ENCODE measurements at regions not wholly inside any gene's neighbourhood (a gene's known extent, or its start where the extent isn't known, plus 50 kb on each side); places are given as distances from the start of the nearest gene placed in this dataset.

DNA sequence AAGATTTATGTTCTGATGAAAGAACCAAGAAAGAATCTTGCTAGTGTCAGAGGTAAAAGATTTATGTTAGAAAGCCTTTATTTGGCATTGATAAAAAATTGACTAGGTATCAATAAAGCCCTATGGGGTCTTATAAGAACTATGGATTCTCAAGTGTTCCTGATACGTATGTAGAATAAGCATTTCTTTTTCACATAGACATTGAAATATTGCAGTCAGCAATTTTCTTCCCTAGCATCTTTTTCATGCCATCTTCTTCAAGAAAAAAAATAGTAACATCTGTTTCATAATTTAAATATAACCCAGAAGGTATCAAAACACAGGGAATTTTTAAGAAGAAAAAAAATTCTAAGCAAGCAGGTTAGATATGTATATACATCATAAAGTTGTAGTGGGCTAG lies 230.6 kb downstream of the CENPW start:
- Mint-ChIP-seq H3K36me3 (ENCODE audit: insufficient read depth, unreplicated experiment) (no peaks in the 10 kb centered on the region), H3K9me3 (ENCODE audit: unreplicated experiment) (no peaks in the 10 kb centered on the region), H3K4me1 (ENCODE audit: insufficient read depth, unreplicated experiment) (no peaks in the 10 kb centered on the region), H3K27ac (ENCODE audit: low read depth, unreplicated experiment) (no peak overlapping the region), H3K4me3 (ENCODE audit: unreplicated experiment) (no peak overlapping the region), H3K27me3 (ENCODE audit: insufficient read depth, unreplicated experiment) (peaks cover 53% of the 10 kb centered on the region)
- intact Hi-C loops (cut with micrococcal nuclease) = no loop called here
- TF ChIP-seq, protein P1, sequence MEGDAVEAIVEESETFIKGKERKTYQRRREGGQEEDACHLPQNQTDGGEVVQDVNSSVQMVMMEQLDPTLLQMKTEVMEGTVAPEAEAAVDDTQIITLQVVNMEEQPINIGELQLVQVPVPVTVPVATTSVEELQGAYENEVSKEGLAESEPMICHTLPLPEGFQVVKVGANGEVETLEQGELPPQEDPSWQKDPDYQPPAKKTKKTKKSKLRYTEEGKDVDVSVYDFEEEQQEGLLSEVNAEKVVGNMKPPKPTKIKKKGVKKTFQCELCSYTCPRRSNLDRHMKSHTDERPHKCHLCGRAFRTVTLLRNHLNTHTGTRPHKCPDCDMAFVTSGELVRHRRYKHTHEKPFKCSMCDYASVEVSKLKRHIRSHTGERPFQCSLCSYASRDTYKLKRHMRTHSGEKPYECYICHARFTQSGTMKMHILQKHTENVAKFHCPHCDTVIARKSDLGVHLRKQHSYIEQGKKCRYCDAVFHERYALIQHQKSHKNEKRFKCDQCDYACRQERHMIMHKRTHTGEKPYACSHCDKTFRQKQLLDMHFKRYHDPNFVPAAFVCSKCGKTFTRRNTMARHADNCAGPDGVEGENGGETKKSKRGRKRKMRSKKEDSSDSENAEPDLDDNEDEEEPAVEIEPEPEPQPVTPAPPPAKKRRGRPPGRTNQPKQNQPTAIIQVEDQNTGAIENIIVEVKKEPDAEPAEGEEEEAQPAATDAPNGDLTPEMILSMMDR (IDR thresholded peaks at IDR 0.05; ENCODE audit: unreplicated experiment) = no peak
- DNase-seq (ENCODE audit: unreplicated experiment) = no peak
- ChIA-PET CTCF (no interaction called here), POLR2A (no interaction called here)
- BruUV-seq (replicated peaks) = no TSS peak

DNA sequence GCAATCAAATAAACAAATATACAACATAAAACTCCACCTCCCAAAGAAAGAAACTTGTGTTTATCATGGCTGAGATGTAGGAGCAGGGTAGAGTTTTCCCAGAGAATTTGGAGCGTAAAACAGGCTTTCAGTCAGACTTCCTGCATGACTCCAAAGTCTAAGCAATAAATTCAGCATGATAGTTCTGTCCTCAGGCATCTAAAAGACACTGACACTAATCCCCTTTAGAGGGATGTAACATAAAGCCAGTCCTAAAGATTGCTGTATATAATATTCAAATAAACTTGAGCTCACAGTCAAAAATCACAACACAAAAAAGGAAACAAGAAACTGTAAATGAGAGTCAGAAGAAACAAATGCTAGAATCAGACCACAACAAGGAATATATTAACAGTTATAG lies 234.4 kb downstream of the CENPW start:
- intact Hi-C loops (cut with micrococcal nuclease) = no loop called here
- CTCF ChIA-PET = no interaction called here

DNA sequence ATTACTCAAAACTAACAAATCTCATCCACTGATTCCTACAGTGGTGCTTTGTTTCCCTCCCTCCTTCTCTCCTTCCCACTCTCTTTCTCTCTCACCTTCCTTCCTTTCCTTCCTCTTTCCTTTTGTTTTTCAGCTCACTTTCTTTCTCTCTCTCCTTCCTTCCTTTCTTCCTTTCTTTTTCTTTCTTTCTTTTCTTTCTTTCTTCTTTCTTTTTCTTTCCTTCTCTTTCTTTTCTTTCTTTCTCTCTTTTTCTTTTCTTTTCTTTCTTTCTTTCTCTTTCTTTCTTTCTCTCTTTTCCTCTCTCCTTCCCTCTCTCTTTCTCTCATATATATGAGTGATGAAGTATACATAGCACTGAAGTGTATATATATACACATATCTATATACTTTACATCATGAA lies 241.4 kb downstream of the CENPW start:
- Mint-ChIP-seq H3K9me3 (ENCODE audit: unreplicated experiment) (no peaks in the 10 kb centered on the region), H3K4me3 (ENCODE audit: unreplicated experiment) (no peak overlapping the region)

More for the DNA sequence above, 234.4 kb downstream of the CENPW start:
- no peak overlapping the region for H3K27ac Mint-ChIP-seq (ENCODE audit: low read depth, unreplicated experiment)
- TF ChIP-seq, protein P1 (IDR thresholded peaks at IDR 0.05; ENCODE audit: unreplicated experiment) = no peak
- no peaks in the 10 kb centered on the region for H3K9me3 Mint-ChIP-seq (ENCODE audit: unreplicated experiment)
- H3K4me1 Mint-ChIP-seq (ENCODE audit: insufficient read depth, unreplicated experiment) = no peaks in the 10 kb centered on the region
- no TSS peak for BruUV-seq (replicated peaks)
- no peak for DNase-seq (ENCODE audit: unreplicated experiment)
- H3K4me3 Mint-ChIP-seq (ENCODE audit: unreplicated experiment) = no peak overlapping the region
- H3K36me3 Mint-ChIP-seq (ENCODE audit: insufficient read depth, unreplicated experiment) = no peaks in the 10 kb centered on the region
- POLR2A ChIA-PET = no interaction called here
- peaks cover 75% of the 10 kb centered on the region for H3K27me3 Mint-ChIP-seq (ENCODE audit: insufficient read depth, unreplicated experiment)

DNA sequence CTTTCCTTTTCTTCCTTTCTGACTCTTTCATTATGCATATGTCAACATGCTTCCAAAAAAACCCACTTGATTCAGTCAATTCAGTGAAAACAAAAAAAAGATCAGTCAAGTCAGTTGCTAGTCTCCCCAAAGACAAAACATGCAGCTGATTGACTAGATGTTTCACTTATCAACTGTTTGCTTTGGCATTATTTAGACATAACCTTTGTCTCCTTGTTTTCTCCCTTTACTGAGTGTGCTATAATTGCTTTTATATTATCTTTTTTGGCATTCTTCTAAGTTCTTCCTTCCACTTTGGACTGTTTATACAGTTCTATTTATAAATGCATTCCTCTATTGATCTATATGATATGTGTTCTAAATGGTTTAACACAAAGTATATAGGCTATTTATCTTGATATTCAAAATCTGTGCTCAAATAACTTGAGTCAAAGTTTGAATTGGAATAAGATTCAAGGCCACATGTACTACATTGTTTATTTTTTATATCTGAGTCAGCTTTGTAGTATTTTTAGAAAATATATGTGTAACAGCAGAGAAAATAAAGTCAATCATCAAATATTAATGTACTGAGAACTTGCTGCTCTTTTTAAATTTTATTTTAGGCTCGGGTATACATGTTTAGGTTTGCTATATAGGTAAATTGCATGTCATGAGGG lies 260.5 kb downstream of the CENPW start:
- no TSS peak for BruUV-seq (replicated peaks)
- intact Hi-C loops (cut with micrococcal nuclease) = no loop called here
- H3K4me3 Mint-ChIP-seq (ENCODE audit: unreplicated experiment) = no peak overlapping the region
- CTCF ChIA-PET = interaction anchor here (0.6 kb wide), 1 partner anchor 76 kb away, joined by 3 read pairs; no protein-coding TSS in a partner anchor
- DNase-seq (ENCODE audit: unreplicated experiment) = no peak
- no peaks in the 10 kb centered on the region for H3K9me3 Mint-ChIP-seq (ENCODE audit: unreplicated experiment)
- H3K27me3 Mint-ChIP-seq (ENCODE audit: insufficient read depth, unreplicated experiment) = peaks cover 77% of the 10 kb centered on the region
- POLR2A ChIA-PET = no interaction called here
- TF ChIP-seq, protein P1 (IDR thresholded peaks at IDR 0.05; ENCODE audit: unreplicated experiment) = no peak
- no peaks in the 10 kb centered on the region for H3K36me3 Mint-ChIP-seq (ENCODE audit: insufficient read depth, unreplicated experiment)
- H3K27ac Mint-ChIP-seq (ENCODE audit: low read depth, unreplicated experiment) = no peak overlapping the region
- no peaks in the 10 kb centered on the region for H3K4me1 Mint-ChIP-seq (ENCODE audit: insufficient read depth, unreplicated experiment)

More for the DNA sequence above, 241.4 kb downstream of the CENPW start:
- ChIA-PET CTCF (no interaction called here), POLR2A (interaction anchor here (0.7 kb wide), 1 partner anchor 11 kb away, joined by 3 read pairs; no protein-coding TSS in a partner anchor)
- intact Hi-C loops (cut with micrococcal nuclease) = no loop called here
- Mint-ChIP-seq H3K36me3 (ENCODE audit: insufficient read depth, unreplicated experiment) (no peaks in the 10 kb centered on the region), H3K27me3 (ENCODE audit: insufficient read depth, unreplicated experiment) (peaks cover 71% of the 10 kb centered on the region), H3K27ac (ENCODE audit: low read depth, unreplicated experiment) (no peak overlapping the region), H3K4me1 (ENCODE audit: insufficient read depth, unreplicated experiment) (no peaks in the 10 kb centered on the region)
- no peak for DNase-seq (ENCODE audit: unreplicated experiment)
- TF ChIP-seq, protein P1 (IDR thresholded peaks at IDR 0.05; ENCODE audit: unreplicated experiment) = no peak
- no TSS peak for BruUV-seq (replicated peaks)

Measured in MCF 10A (cell line).